ENCODE measurements at regions not wholly inside any gene's neighbourhood (a gene's known extent, or its start where the extent isn't known, plus 50 kb on each side); places are given as distances from the start of the nearest gene placed in this dataset.

DNA sequence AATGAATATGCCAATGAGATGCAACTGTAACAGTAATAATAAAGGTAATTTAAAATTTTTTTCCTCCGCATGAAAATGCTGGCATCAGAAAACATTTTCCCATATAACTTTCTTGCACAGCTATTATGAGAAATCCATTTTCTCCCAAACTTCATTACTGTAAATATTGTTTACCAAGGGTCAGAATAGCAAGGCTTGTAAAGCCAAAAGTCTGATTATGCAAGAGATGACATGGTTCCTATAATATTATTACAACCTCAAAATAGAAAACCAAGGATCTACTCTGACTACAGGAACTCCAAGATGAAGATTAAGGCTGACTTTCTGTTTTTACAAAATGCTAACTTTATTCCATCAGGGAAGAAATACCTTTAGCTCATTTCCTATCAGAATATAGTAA, 162.7 kb upstream of the CDK1 start:
- no peak for DNase-seq
- TF ChIP-seq, protein P1, sequence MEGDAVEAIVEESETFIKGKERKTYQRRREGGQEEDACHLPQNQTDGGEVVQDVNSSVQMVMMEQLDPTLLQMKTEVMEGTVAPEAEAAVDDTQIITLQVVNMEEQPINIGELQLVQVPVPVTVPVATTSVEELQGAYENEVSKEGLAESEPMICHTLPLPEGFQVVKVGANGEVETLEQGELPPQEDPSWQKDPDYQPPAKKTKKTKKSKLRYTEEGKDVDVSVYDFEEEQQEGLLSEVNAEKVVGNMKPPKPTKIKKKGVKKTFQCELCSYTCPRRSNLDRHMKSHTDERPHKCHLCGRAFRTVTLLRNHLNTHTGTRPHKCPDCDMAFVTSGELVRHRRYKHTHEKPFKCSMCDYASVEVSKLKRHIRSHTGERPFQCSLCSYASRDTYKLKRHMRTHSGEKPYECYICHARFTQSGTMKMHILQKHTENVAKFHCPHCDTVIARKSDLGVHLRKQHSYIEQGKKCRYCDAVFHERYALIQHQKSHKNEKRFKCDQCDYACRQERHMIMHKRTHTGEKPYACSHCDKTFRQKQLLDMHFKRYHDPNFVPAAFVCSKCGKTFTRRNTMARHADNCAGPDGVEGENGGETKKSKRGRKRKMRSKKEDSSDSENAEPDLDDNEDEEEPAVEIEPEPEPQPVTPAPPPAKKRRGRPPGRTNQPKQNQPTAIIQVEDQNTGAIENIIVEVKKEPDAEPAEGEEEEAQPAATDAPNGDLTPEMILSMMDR (IDR thresholded peaks at IDR 0.05; ENCODE audit: low read depth, low read length, missing control alignments) = no peak
- no peak overlapping the region for H3K27ac ChIP-seq
- no peaks in the 10 kb centered on the region for H3K36me3 ChIP-seq (replicated peaks)
- no peaks in the 10 kb centered on the region for H3K27me3 ChIP-seq (replicated peaks)
- in situ Hi-C loops (cut with HindIII; ENCODE audit: low pct_ligation_motif_present, low sequenced_read_pairs) = no loop called here
- H3K4me3 ChIP-seq (ENCODE audit: low read depth, low read length) = no peak overlapping the region

DNA sequence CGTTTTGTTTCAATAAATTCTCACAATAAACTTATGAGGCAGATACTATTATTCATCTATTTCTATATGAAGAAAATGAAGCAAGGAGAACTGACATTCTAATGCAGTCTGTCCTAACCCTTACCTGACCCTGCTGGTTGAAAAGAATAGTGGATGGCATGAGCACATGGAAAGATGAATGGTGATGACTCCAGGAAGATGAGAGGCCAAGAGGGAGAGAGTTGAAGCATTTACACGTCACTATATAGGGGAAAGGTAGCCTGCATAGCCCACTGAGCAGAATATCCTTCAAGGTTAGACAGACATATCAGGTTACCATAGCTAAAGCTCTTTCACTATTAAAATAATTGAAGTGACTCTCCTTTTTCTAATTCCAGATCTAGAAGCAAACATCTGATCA, 163.9 kb upstream of the CDK1 start:
- DNase-seq = no peak
- in situ Hi-C loops (cut with HindIII; ENCODE audit: low pct_ligation_motif_present, low sequenced_read_pairs) = no loop called here
- TF ChIP-seq, protein P1 (IDR thresholded peaks at IDR 0.05; ENCODE audit: low read depth, low read length, missing control alignments) = no peak
- Histone ChIP-seq H3K27me3 (replicated peaks) (no peaks in the 10 kb centered on the region), H3K4me3 (ENCODE audit: low read depth, low read length) (no peak overlapping the region), H3K27ac (no peak overlapping the region), H3K36me3 (replicated peaks) (no peaks in the 10 kb centered on the region)

DNA sequence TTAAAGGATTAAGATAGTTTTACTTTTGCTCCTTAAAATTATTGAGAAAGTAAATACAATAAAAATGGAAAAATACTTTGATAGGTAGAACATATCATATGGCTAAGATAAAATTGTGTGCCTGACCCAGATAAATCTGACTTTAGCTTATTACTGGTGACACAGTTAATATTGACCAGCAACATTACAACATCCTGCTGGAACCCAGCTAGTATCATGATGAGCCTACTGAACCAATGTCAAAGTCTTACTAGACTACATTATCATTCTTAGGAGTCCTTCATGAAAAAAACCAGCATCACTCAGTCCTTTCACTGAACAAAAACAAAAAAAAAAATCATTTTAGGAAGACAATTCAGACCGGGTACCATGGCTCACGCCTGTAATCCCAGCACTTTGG, 164.8 kb upstream of the CDK1 start:
- in situ Hi-C loops (cut with HindIII; ENCODE audit: low pct_ligation_motif_present, low sequenced_read_pairs) = no loop called here
- TF ChIP-seq, protein P1 (IDR thresholded peaks at IDR 0.05; ENCODE audit: low read depth, low read length, missing control alignments) = no peak
- Histone ChIP-seq H3K27me3 (replicated peaks) (no peaks in the 10 kb centered on the region), H3K27ac (no peak overlapping the region), H3K4me3 (ENCODE audit: low read depth, low read length) (no peak overlapping the region), H3K36me3 (replicated peaks) (no peaks in the 10 kb centered on the region)
- DNase-seq = no peak

DNA sequence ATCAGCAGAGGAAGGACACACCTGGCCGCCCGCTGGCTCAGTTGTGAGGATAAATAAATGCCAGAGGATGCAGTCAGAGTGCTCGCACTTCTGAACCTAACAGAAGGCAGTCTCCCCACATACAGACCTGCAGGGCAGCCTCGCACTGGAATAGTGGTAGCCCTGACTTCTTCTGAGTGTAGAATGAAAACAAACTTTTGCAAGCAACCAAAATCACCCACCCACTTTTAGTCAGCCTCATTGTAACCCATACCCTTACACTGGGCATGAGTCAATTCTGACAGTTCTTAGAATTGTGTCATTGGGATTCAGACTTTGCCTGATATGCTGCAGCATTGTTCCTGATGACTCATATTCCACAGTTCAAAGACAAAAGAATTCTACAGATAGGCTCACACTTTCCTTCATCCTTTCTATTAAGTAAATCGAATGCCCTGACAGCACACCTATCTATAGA, 167.0 kb upstream of the CDK1 start:
- TF ChIP-seq, protein P1 (IDR thresholded peaks at IDR 0.05; ENCODE audit: low read depth, low read length, missing control alignments) = no peak
- DNase-seq = peak; percentile 86
- Histone ChIP-seq H3K27me3 (replicated peaks) (no peaks in the 10 kb centered on the region), H3K4me3 (ENCODE audit: low read depth, low read length) (no peak overlapping the region), H3K36me3 (replicated peaks) (no peaks in the 10 kb centered on the region), H3K27ac (no peak overlapping the region)
- in situ Hi-C loops (cut with HindIII; ENCODE audit: low pct_ligation_motif_present, low sequenced_read_pairs) = no loop called here

DNA sequence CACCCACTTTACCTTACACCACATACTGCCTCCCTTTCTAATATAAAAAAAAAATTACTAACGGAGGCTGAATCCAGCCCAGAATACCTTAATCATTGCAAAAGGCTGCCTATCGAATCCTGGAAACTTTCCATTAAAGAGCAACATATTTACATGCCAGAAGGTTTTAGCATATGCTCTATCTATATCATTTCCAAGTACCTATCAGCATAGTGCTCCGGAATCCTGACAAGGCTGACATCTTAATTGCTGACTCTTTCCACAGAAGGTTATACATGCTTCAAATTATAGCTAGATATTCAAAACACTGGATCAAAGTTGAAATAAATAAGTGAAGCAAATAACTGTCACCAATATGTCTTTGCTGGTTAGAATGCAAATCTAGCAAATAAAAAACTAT, 170.9 kb upstream of the CDK1 start:
- no peak overlapping the region for H3K4me3 ChIP-seq (ENCODE audit: low read depth, low read length)
- no peak overlapping the region for H3K27ac ChIP-seq
- no peak for DNase-seq
- in situ Hi-C loops (cut with HindIII; ENCODE audit: low pct_ligation_motif_present, low sequenced_read_pairs) = no loop called here
- H3K27me3 ChIP-seq (replicated peaks) = no peaks in the 10 kb centered on the region
- H3K36me3 ChIP-seq (replicated peaks) = no peaks in the 10 kb centered on the region
- TF ChIP-seq, protein P1 (IDR thresholded peaks at IDR 0.05; ENCODE audit: low read depth, low read length, missing control alignments) = no peak

DNA sequence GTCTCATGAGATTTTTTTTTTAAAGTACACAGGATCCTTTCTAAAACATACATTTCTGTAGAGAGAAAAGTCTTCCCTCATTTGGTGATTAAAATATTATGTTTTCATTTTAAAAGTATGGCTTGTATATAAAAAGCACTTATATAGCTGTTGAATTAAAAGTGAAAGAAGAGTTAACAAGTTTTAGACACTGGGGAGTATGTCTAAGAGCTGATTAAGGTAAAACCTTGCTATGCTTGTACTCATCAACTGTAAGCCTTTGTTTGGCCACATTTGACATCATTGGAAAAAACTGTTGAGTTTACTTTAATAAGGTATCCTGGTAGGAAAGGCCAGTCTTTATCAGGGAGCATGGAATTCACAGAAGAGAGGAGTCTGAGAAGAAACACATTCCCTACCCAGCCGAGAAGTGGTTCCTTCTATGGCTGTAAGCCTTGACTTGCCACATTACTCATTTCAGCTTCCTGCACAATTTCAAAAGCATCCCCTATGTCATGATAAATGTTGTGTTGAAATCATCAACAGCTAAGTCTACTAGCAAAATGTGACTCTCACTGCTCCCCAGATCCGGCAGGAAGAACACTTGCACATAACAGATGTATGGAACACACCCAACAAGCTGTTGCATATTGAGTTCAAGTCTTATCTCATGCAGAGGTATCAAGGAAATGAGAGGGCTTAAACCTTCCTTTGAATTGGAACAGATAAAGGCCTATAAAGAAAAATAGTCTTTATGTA, 171.8 kb upstream of the CDK1 start:
- in situ Hi-C loops (cut with HindIII; ENCODE audit: low pct_ligation_motif_present, low sequenced_read_pairs) = no loop called here
- Histone ChIP-seq H3K27me3 (replicated peaks) (no peaks in the 10 kb centered on the region), H3K27ac (peak overlapping the region; percentile 43), H3K4me3 (ENCODE audit: low read depth, low read length) (no peak overlapping the region), H3K36me3 (replicated peaks) (no peaks in the 10 kb centered on the region)
- DNase-seq = peak; percentile 68
- TF ChIP-seq, protein P1 (IDR thresholded peaks at IDR 0.05; ENCODE audit: low read depth, low read length, missing control alignments) = no peak

All from brain microvascular endothelial cell (primary cell).